Adrenal gland (tissue), 9 donors: ENCODE measurements at regions not wholly inside any gene's neighbourhood (a gene's known extent, or its start where the extent isn't known, plus 50 kb on each side); places are given as distances from the start of the nearest gene placed in this dataset.

Source experiments
- DNase-seq, 7 donors: peaks; one replicate each; pipeline ENCODE4 v3.0.0-alpha.2; 2019 to 2020
- H3K27ac ChIP-seq, 5 donors: fragments of 200-600 bp; sonication (generic) in 4 of 5; 1 replicate in 3 of 5; 2 replicates in 2 of 5; pipeline versions ENCODE4 v1.5.1 to v1.8.0; 2016 to 2020; ENCODE audit warnings: mild to moderate bottlenecking in 1 of 5
- H3K27me3 ChIP-seq: fragments of 200-600 bp; 2 replicates; pipeline ENCODE4 v1.8.0; 2021
- H3K36me3 ChIP-seq, 2 donors: fragments of 200-600 bp; replicated peaks in 1 of 2; 1 replicate in 1 of 2; 2 replicates in 1 of 2; pipeline versions ENCODE4 v1.5.1 to v1.8.0; 2018 to 2022
- H3K4me1 ChIP-seq, 2 donors: fragments of 200-600 bp; replicated peaks in 1 of 2; 1 replicate in 1 of 2; 2 replicates in 1 of 2; pipeline versions ENCODE4 v1.5.1 to v1.8.0; 2018 to 2021
- H3K4me3 ChIP-seq, 4 donors: fragments of 200-600 bp; sonication (generic) in 3 of 4; one replicate each; pipeline ENCODE4 v1.5.1; 2016 to 2018
- H3K9me3 ChIP-seq, 3 donors: fragments of 200-600 bp; sonication (generic) in 1 of 3; replicated peaks in 1 of 3; 1 replicate in 2 of 3; 2 replicates in 1 of 3; pipeline versions ENCODE4 v1.5.1 to v1.8.0; 2016 to 2021
- CTCF ChIP-seq, 6 experiments: fragments of 450-650 bp in 4 of 6; fragments of 200-600 bp in 2 of 6; sonication (generic) in 1 of 6; IDR thresholded peaks; 1 replicate in 5 of 6; 2 replicates in 1 of 6; pipeline versions ENCODE4 v1.5.1 to v1.8.0; 2016 to 2021; ENCODE audit warnings: antibody characterized with exemption in 6 of 6, mild to moderate bottlenecking in 2 of 6, moderate library complexity in 1 of 6
- POLR2A ChIP-seq, 2 donors: fragments of 450-650 bp; IDR thresholded peaks; one replicate each; pipeline ENCODE4 v1.6.1; 2017; ENCODE audit warnings: antibody characterized with exemption in 2 of 2, mild to moderate bottlenecking in 2 of 2, moderate library complexity in 1 of 2
- WGBS, 4 donors: extraction: QIAGEN DNeasy Blood & Tissue Kit in 2 of 4; methylation state at CpG; one replicate each; pipeline versions ENCODE4 v1.1.5 to v1.1.7; 2013 to 2017; 5-methylcytosine and 5-hydroxymethylcytosine counted together
- intact Hi-C, 2 donors: fragments of 100-400 bp; cut with DNase I; formaldehyde crosslinking; loops; one replicate each; pipeline versions ENCODE4 v1.14.1 to v1.15.0; 2022 to 2023
- donor health status: healthy with polysubstance abuse.
- donor health status: Bipolar disorder and iron deficiency.
- donor health status: DM: yes; HTN: yes; CAD: no.
- donor health status: DM: no; HTN: no; CAD: no.
- donor health status: DM: no; HTN: no; CAD: no.

DNA sequence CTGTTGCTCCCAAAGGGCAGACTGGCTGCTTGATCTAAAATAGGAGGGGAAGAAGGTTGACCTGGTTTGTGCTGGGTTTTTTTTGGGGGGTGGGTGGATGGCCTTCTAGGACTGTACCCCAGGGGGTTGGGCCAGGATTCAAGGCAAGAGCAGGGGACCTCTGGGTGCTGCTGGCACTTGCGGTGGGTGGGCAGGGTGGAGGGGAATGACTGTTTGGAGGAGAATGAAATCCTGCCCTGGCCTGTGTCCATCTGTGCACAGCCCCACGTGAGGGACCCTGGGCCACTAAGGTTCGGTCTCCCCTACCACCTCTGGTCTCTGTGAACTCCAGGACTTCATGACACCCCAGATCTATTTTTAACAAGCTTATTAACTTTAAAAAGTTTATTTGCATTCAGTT, 414.2 kb downstream of the PTPRU start:
- 88 to 100% (median 90%) methylated on average over 2 to 3 of the region's 3 CpGs for whole genome bisulfite sequencing, 4 donors
- Histone ChIP-seq H3K36me3 (no peaks in the 10 kb centered on the region), H3K27ac (no peak overlapping the region), H3K4me3 (no peak overlapping the region), H3K4me1 (no peaks in the 10 kb centered on the region), H3K27me3 (no peaks in the 10 kb centered on the region), H3K9me3 (no peaks in the 10 kb centered on the region)
- TF ChIP-seq CTCF (IDR thresholded peaks at IDR 0.05): no peak
- no peak for TF ChIP-seq POLR2A (IDR thresholded peaks at IDR 0.05)
- intact Hi-C loops: no loop called here
- DNase-seq: peak in 1 of 7 donors; percentile 14

DNA sequence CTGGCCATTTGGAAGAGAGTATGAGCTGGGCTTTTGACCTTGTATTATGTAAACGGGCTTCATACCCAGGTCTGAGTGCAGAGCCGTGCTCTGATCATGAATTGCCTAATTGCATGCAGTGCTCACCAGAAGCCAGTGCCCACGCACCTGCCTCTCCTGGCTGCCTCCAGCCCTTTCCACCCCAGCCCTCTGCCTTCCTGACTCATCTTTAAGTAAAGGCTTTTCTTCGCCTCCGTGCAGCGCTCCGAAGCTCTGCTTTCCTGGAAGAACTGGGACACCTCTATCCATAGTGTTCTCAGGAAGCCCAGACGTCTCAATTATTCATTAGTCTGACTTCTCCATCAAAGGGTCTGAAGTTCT, 413.7 kb downstream of the PTPRU start:
- intact Hi-C loops: no loop called here
- no peaks in the 10 kb centered on the region for H3K36me3 ChIP-seq
- DNase-seq: peak in 1 of 7 donors; percentile 1
- WGBS, 4 donors: 65 to 84% (median 76%) methylated on average over 8 of the region's 8 CpGs
- TF ChIP-seq CTCF (IDR thresholded peaks at IDR 0.05) (no peak), POLR2A (IDR thresholded peaks at IDR 0.05) (no peak)
- no peaks in the 10 kb centered on the region for H3K4me1 ChIP-seq
- H3K9me3 ChIP-seq: no peaks in the 10 kb centered on the region
- H3K27ac ChIP-seq: no peak overlapping the region
- H3K27me3 ChIP-seq: no peaks in the 10 kb centered on the region
- no peak overlapping the region for H3K4me3 ChIP-seq

DNA sequence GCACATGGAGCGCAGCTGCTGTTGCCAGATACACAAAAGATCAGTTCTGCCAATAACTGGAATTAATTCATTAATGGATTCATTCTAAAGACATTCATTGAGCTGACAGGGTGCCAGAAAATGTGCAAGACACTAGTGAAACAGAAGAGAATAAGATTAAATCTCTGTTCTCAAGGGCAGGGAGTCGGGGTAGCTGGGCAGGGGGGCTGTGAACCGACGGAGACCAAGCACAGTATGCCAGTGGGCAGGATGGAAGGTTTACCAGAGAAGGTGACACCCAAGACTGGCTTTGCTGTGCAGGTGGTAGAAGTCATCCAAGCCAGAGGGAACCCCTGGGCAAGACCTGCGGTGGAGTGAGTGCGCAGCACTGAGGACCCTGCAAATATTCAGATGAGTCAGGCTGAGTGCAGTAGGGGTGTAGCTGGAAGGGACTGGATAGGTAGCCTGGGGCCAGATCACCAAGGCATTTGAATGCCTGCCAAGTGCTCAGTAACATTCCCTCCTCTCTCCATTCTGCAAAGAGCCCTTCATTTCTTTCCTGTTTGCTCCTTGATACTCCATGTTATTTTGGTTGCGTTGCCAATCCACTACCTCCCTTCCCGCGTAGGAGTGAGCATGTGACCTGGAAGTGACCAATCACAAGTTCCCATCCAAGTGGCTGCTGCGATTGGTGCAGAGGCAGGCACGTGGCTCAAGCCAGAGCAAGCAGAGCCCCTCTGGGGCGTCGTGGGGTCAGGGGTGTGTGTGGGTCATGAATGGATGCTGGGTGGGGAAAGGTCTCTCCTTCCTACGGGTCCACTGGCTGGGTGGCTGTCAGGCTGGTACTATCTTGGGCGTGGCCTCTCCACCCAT, 413.1 kb downstream of the PTPRU start:
- Histone ChIP-seq H3K36me3 (no peaks in the 10 kb centered on the region), H3K27me3 (no peaks in the 10 kb centered on the region), H3K4me3 (no peak overlapping the region), H3K9me3 (no peaks in the 10 kb centered on the region), H3K27ac (no peak overlapping the region), H3K4me1 (no peaks in the 10 kb centered on the region)
- DNase-seq: peak in 2 of 7 donors; percentile 4 to 35
- TF ChIP-seq POLR2A (IDR thresholded peaks at IDR 0.05) (no peak), CTCF (IDR thresholded peaks at IDR 0.05) (no peak)
- intact Hi-C loops: no loop called here
- WGBS, 4 donors: 75 to 87% (median 79%) methylated on average over 12 to 15 of the region's 15 CpGs

- Histone ChIP-seq H3K27ac (no peak overlapping the region), H3K4me3 (no peak overlapping the region), H3K4me1 (no peaks in the 10 kb centered on the region), H3K27me3 (no peaks in the 10 kb centered on the region), H3K9me3 (no peaks in the 10 kb centered on the region), H3K36me3 (no peaks in the 10 kb centered on the region)
- DNase-seq: peak in 1 of 7 donors; percentile 18
- intact Hi-C loops: no loop called here
- no peak for TF ChIP-seq CTCF (IDR thresholded peaks at IDR 0.05)
- TF ChIP-seq POLR2A (IDR thresholded peaks at IDR 0.05): no peak
- 41 to 83% (median 45%) methylated on average over 3 of the region's 3 CpGs for WGBS, 4 donors
Observed at GRCh38 chr1:29648798-29649188, 412.5 kb downstream of the PTPRU start.
